HepG2 (cell line): ENCODE measurements at regions not wholly inside any gene's neighbourhood (a gene's known extent, or its start where the extent isn't known, plus 50 kb on each side); places are given as distances from the start of the nearest gene placed in this dataset.

Experiments
- AGO2 ChIP-seq: fragments of 200-400 bp; formaldehyde crosslinking; optimal IDR thresholded peaks from 2 replicates; pipeline ENCODE3; 2017; ENCODE audit warnings: mild to moderate bottlenecking, low read depth, low read length, moderate library complexity
- JUND ChIP-seq: sonication (generic); formaldehyde crosslinking; IDR thresholded peaks from 2 replicates; pipeline ENCODE4 v1.8.0; 2022; ENCODE audit warnings: mild to moderate bottlenecking, missing genetic modification reagents
- MZF1 ChIP-seq: sonication (generic); formaldehyde crosslinking; IDR thresholded peaks from 2 replicates; pipeline ENCODE4 v1.8.1; 2023; ENCODE audit warnings: mild to moderate bottlenecking, missing genetic modification reagents, borderline replicate concordance
- RXRA ChIP-seq: sonication (generic); formaldehyde crosslinking; IDR thresholded peaks from 2 replicates; pipeline ENCODE4 v1.5.1; 2020; ENCODE audit warnings: missing genetic modification reagents
- SIX1 ChIP-seq: sonication (generic); formaldehyde crosslinking; IDR thresholded peaks from 2 replicates; pipeline ENCODE4 v1.4.0; 2020; ENCODE audit warnings: missing genetic modification reagents, borderline replicate concordance
- SUZ12 ChIP-seq: fragments of 150-350 bp; IDR thresholded peaks from 2 replicates; pipeline ENCODE4 v1.6.1; 2014; ENCODE audit warnings: low read depth, low read length
- ZNF672 ChIP-seq: sonication (generic); formaldehyde crosslinking; IDR thresholded peaks from 2 replicates; pipeline ENCODE4 v1.8.1; 2022; ENCODE audit warnings: missing genetic modification reagents
- ZNF720 ChIP-seq: sonication (generic); formaldehyde crosslinking; IDR thresholded peaks from 2 replicates; pipeline ENCODE4 v1.4.0; 2020; ENCODE audit warnings: missing genetic modification reagents
- ZNF780A ChIP-seq: sonication (generic); formaldehyde crosslinking; IDR thresholded peaks from 2 replicates; pipeline ENCODE4 v1.8.0; 2022; ENCODE audit warnings: mild to moderate bottlenecking, missing genetic modification reagents, moderate library complexity
- TF ChIP-seq, protein P1 (sequence below): sonication (generic); formaldehyde crosslinking; IDR thresholded peaks from 2 replicates; pipeline ENCODE4 v1.5.0; 2020; ENCODE audit warnings: mild to moderate bottlenecking, missing genetic modification reagents, moderate library complexity
- TF ChIP-seq, protein P2 (sequence below), 2 experiments: sonication (generic) in 1 of 2; formaldehyde crosslinking in 1 of 2; IDR thresholded peaks; 2 replicates each; pipeline versions ENCODE4 v1.5.1 to v1.6.1; 2011 to 2020; ENCODE audit warnings: borderline replicate concordance in 1 of 2, low read depth in 1 of 2, low read length in 1 of 2, mild to moderate bottlenecking in 1 of 2, missing genetic modification reagents in 1 of 2, moderate library complexity in 1 of 2
- TF ChIP-seq, protein P3 (sequence below): sonication (generic); formaldehyde crosslinking; IDR thresholded peaks from 2 replicates; pipeline ENCODE4 v1.4.0; 2020; ENCODE audit warnings: missing genetic modification reagents
- TF ChIP-seq, protein P4 (sequence below): sonication (generic); formaldehyde crosslinking; IDR thresholded peaks from 2 replicates; pipeline ENCODE4 v1.5.0; 2020; ENCODE audit warnings: missing genetic modification reagents

DNA sequence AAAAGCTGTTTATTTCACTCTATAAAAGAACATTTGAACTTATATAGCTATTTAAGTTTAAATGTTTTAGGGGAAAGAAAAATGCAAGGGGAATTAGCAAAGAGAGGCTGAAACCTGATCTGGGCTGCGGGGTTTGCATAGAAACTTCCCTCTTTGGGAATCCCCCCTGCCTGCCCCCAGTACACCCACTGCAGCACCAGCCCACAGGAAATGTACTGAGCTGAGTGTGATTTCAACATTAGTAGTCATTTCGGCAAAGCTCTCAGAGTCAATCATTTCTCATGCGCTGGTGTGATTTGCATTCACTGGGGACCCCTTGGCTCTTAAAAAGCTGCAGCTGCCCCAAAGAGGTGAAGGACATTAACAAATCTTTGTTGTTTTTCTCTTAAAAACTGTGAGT, 859.4 kb downstream of the MAFB start:
- TF ChIP-seq SUZ12 = no peak
- TF ChIP-seq ZNF720 (CRISPR knock-in tag) = no peak
- TF ChIP-seq, protein P1, sequence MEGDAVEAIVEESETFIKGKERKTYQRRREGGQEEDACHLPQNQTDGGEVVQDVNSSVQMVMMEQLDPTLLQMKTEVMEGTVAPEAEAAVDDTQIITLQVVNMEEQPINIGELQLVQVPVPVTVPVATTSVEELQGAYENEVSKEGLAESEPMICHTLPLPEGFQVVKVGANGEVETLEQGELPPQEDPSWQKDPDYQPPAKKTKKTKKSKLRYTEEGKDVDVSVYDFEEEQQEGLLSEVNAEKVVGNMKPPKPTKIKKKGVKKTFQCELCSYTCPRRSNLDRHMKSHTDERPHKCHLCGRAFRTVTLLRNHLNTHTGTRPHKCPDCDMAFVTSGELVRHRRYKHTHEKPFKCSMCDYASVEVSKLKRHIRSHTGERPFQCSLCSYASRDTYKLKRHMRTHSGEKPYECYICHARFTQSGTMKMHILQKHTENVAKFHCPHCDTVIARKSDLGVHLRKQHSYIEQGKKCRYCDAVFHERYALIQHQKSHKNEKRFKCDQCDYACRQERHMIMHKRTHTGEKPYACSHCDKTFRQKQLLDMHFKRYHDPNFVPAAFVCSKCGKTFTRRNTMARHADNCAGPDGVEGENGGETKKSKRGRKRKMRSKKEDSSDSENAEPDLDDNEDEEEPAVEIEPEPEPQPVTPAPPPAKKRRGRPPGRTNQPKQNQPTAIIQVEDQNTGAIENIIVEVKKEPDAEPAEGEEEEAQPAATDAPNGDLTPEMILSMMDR (CRISPR knock-in tag) = no peak
- TF ChIP-seq, protein P2, sequence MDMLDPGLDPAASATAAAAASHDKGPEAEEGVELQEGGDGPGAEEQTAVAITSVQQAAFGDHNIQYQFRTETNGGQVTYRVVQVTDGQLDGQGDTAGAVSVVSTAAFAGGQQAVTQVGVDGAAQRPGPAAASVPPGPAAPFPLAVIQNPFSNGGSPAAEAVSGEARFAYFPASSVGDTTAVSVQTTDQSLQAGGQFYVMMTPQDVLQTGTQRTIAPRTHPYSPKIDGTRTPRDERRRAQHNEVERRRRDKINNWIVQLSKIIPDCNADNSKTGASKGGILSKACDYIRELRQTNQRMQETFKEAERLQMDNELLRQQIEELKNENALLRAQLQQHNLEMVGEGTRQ (IDR thresholded peaks at IDR 0.05; ENCODE audit: low read depth, low read length) = no peak
- TF ChIP-seq, protein P2 (CRISPR knock-in tag; IDR thresholded peaks at IDR 0.05; ENCODE audit: borderline replicate concordance) = no peak
- TF ChIP-seq ZNF672 (CRISPR knock-in tag) = no peak
- no peak for TF ChIP-seq RXRA (CRISPR knock-in tag)
- TF ChIP-seq ZNF780A (CRISPR knock-in tag) = no peak
- TF ChIP-seq AGO2 = no peak
- TF ChIP-seq, protein P3, sequence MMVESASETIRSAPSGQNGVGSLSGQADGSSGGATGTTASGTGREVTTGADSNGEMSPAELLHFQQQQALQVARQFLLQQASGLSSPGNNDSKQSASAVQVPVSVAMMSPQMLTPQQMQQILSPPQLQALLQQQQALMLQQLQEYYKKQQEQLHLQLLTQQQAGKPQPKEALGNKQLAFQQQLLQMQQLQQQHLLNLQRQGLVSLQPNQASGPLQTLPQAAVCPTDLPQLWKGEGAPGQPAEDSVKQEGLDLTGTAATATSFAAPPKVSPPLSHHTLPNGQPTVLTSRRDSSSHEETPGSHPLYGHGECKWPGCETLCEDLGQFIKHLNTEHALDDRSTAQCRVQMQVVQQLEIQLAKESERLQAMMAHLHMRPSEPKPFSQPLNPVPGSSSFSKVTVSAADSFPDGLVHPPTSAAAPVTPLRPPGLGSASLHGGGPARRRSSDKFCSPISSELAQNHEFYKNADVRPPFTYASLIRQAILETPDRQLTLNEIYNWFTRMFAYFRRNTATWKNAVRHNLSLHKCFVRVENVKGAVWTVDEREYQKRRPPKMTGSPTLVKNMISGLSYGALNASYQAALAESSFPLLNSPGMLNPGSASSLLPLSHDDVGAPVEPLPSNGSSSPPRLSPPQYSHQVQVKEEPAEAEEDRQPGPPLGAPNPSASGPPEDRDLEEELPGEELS (CRISPR knock-in tag) = no peak
- TF ChIP-seq SIX1 (CRISPR knock-in tag) = no peak
- no peak for TF ChIP-seq JUND (CRISPR knock-in tag)
- TF ChIP-seq, protein P4, sequence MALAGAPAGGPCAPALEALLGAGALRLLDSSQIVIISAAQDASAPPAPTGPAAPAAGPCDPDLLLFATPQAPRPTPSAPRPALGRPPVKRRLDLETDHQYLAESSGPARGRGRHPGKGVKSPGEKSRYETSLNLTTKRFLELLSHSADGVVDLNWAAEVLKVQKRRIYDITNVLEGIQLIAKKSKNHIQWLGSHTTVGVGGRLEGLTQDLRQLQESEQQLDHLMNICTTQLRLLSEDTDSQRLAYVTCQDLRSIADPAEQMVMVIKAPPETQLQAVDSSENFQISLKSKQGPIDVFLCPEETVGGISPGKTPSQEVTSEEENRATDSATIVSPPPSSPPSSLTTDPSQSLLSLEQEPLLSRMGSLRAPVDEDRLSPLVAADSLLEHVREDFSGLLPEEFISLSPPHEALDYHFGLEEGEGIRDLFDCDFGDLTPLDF (CRISPR knock-in tag) = no peak
- TF ChIP-seq MZF1 = no peak
